Astrocyte of the spinal cord (primary cell): ENCODE measurements at regions not wholly inside any gene's neighbourhood (a gene's known extent, or its start where the extent isn't known, plus 50 kb on each side); places are given as distances from the start of the nearest gene placed in this dataset.

Experiments used
- DNase-seq: peaks from one replicate; pipeline ENCODE4 v3.0.0; 2011; ENCODE audit warnings: low read depth, low spot score
- H3K4me3 ChIP-seq: 2 replicates; pipeline ENCODE4 v1.5.1; 2011; ENCODE audit warnings: low read depth, mild to moderate bottlenecking, low read length, moderate library complexity
- in situ Hi-C: cut with HindIII; loops from 2 replicates; pipeline ENCODE4 v1.10.0; 2017; ENCODE audit warnings: low sequenced_read_pairs
- TF ChIP-seq, protein P1 (sequence below): IDR thresholded peaks from 2 replicates; pipeline ENCODE4 v1.5.1; 2012; ENCODE audit warnings: low read depth, mild to moderate bottlenecking, low read length, inconsistent platforms

DNA sequence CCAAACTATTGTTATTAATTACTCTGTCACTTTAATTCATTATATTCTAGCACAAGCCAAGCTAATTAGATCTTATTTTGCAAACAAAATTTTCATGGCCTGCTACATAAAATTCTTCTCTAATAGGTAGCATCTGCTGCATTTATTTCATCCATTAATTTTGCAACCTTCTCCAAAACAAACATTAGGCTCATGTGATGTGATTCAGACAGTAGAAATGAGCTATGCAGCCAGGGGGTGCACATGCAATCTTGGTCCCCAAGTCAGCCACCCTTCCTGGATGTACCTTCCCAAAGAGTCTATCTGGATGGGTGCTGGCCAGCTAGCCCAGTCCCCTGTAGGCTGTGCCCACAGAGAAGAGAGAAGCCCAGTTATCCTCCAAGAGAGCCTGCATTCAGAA is 242.1 kb upstream of the OSR1 start:
- in situ Hi-C loops = no loop called here
- no peak overlapping the region for H3K4me3 ChIP-seq
- DNase-seq = no peak
- TF ChIP-seq, protein P1, sequence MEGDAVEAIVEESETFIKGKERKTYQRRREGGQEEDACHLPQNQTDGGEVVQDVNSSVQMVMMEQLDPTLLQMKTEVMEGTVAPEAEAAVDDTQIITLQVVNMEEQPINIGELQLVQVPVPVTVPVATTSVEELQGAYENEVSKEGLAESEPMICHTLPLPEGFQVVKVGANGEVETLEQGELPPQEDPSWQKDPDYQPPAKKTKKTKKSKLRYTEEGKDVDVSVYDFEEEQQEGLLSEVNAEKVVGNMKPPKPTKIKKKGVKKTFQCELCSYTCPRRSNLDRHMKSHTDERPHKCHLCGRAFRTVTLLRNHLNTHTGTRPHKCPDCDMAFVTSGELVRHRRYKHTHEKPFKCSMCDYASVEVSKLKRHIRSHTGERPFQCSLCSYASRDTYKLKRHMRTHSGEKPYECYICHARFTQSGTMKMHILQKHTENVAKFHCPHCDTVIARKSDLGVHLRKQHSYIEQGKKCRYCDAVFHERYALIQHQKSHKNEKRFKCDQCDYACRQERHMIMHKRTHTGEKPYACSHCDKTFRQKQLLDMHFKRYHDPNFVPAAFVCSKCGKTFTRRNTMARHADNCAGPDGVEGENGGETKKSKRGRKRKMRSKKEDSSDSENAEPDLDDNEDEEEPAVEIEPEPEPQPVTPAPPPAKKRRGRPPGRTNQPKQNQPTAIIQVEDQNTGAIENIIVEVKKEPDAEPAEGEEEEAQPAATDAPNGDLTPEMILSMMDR = no peak

DNA sequence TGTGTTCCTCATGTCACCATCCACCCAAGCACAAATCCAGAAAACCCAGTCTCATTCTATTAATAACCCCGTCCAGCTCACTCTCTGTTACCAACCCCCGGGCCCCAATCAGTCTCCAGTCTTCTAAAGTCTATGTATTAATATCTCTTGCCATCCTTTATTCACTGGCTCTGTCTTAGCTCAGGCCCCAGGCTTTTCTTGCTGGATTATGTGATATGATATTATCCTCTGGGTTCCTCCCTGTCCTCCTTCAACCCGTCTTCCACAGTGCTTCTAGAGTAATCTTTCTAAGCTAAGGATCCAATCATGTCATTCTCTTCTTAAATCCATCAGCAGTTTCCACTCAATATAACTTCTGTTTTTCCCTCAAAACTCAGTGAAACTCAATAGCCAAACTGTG is 240.5 kb upstream of the OSR1 start:
- in situ Hi-C loops = no loop called here
- no peak for DNase-seq
- TF ChIP-seq, protein P1 = no peak
- no peak overlapping the region for H3K4me3 ChIP-seq

DNA sequence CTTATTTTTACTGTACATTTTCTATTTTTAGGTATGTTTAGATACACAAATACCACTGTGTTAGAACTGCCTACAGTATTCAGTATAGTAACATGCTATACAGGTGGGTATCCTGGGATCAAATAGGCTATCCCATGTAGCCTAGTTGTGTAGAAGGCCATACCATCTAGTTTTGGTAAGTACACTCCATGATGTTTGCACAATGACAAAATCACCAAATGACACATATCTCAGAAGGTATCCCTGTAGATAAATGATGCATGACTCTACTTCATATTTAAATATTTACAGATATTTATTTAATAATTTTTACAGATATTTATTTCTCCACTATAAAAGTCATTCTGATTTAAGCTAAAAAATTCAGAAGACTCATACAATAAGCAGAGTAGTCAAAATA is 233.8 kb upstream of the OSR1 start:
- no peak overlapping the region for H3K4me3 ChIP-seq
- no peak for DNase-seq
- TF ChIP-seq, protein P1 = no peak
- in situ Hi-C loops = no loop called here

DNA sequence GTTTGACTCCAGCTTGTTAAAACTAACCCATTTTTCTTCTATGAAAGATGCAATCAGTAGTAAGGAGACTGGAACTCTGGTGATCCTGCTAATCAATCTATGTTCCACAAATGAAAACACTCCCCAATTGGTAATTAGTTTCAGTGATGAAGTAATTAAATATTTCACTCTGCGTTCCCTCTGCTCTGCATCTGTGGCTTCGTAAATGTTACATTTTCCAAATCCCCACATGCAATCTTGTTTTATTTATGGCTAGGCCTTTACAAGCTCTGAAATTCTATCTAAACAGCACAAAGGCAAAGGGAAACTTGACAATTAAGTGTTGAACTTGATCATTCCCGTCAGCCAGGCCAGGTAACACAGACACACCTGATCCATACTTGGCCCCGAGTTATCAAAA is 231.4 kb upstream of the OSR1 start:
- TF ChIP-seq, protein P1 = no peak
- no peak overlapping the region for H3K4me3 ChIP-seq
- in situ Hi-C loops = no loop called here
- DNase-seq = no peak

DNA sequence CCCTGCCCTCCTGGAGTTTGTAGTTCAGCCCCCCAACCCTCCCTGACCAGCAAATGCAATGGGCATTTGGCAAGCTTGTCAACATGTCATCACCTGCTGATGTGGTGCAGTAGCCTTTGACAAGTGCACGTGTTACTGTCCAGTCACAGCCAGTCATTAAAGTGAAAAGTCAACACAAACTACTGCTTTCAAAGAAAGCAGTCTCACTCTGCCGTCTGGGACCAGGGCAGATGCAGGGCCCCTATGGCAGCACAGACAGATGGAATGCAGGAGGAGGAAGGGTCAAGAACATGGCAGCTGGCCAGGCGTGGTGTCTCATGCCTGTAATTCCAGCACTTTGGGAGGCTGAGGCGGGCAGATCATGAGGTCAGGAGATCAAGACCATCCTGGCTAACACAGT is 222.4 kb upstream of the OSR1 start:
- peak; percentile 52 for DNase-seq
- no peak overlapping the region for H3K4me3 ChIP-seq
- TF ChIP-seq, protein P1 = no peak
- in situ Hi-C loops = no loop called here

DNA sequence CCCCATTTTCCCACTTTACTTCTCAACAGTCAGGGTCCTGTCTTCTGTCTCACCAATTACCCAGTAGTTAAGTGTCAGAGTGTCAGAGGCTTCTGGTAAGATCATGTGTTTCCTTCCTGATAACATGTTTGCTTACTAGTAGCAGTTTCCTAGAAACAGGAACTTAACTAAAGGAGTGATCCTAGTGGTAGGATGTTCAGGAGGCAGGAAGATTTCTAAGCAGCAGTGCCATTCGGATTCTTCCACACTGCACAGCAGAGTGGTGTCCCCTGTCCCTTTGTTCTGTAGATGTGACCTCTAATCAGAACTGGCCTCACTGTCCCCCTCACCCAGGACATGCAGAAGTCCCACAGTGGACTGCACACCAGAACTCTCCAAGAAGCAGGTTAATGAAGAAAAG is 221.8 kb upstream of the OSR1 start:
- DNase-seq = no peak

DNA sequence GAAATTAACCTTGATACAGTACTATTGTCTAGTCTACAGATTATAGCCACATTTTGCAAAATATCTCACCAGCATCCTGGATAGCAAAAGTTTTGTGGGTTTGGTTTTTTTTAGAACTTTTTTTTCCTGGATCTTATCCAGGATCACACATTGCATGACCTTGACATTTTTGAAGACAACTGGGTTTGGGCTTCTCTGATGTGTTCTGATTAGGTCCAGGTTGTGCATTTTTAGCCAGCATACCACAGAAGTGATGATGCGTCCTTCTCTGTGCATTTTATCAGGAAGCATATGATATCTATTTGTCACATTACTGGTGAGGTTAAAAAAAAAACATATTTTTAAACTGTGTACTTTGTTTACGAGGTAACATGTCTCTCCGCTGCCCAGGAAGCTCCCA is 221.0 kb upstream of the OSR1 start:
- DNase-seq = no peak
- H3K4me3 ChIP-seq = no peak overlapping the region
- TF ChIP-seq, protein P1 = no peak
- in situ Hi-C loops = no loop called here

More for the DNA sequence above, 221.8 kb upstream of the OSR1 start:
- in situ Hi-C loops = no loop called here
- TF ChIP-seq, protein P1 = no peak
- no peak overlapping the region for H3K4me3 ChIP-seq
